ENCODE measurements at regions not wholly inside any gene's neighbourhood (a gene's known extent, or its start where the extent isn't known, plus 50 kb on each side); places are given as distances from the start of the nearest gene placed in this dataset.
A peak's percentile ranks its signal among the peaks of the same experiment; 100 is the strongest.

GRCh38 chr2:144586476-144586875 lies 66.6 kb upstream of the ZEB2 start:
- DNase-seq (ENCODE audit: insufficient read length, low spot score) (no peak), FAIRE-seq (no peak)

- DNase-seq (ENCODE audit: insufficient read length, low spot score) = no peak
- no peak for FAIRE-seq
These were observed 64.0 kb upstream of the ZEB2 start for GRCh38 chr2:144583741-144584453.

- DNase-seq (ENCODE audit: insufficient read length, low spot score) (no peak), FAIRE-seq (no peak)
These were observed 63.4 kb upstream of the ZEB2 start for GRCh38 chr2:144583381-144583729.

GRCh38 chr2:144582651-144583380 lies 62.9 kb upstream of the ZEB2 start:
- FAIRE-seq (peak; percentile 31), DNase-seq (ENCODE audit: insufficient read length, low spot score) (no peak)

DNA sequence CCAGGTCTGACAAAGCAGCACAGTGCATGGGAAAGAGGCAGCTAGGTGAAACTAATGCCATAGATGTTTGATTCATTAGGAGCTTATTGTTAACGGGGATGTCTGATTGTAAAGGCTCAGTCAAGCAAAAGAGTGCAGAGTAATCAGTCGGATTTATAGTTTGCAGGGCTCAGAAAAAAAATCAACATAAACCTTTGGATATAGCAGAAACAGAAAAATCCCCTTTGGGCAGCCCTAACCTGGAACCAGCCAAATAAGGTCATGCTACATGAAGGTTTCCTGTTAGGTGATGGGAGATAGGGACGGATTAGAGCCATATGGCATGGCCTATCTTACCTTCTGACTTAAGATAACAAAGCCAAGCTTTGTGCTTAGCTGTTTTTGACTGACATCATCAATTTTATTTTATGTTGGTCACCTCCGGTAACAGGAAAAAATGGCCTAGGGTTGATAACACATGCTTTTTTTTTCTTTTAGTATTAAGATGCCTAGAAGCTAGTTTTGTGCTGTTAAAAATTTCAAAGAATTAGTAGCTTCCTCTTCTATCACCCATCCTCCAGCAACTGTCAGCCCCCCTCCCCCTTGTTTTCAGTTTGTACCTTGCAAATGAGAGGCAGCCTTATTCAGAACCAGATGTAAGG lies 60.7 kb upstream of the ZEB2 start:
- no peak for FAIRE-seq

GRCh38 chr2:144579556-144579955 lies 59.6 kb upstream of the ZEB2 start:
- DNase-seq (ENCODE audit: insufficient read length, low spot score) = no peak
- FAIRE-seq = no peak

More for the DNA sequence above, 60.7 kb upstream of the ZEB2 start:
- no peak for DNase-seq (ENCODE audit: insufficient read length, low spot score)

DNA sequence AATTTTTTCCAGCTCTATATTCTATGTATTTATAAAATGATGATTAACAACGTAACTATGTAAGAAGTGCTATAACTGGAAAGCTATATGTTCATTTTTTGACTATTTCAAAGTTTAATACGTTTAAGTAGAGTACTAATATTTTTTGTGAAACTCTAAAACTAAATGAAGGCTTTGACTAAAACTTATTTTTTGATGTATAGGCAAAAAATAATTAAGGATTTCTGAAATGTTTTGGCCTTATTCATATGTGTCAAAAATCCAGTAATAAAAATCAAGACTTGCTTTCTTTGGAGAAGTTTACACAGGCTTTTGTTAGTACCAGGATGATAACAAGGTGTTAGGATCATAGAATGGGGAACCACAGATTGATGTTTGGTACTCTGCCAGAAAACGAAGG lies 58.2 kb upstream of the ZEB2 start:
- DNase-seq (ENCODE audit: insufficient read length, low spot score) (no peak), FAIRE-seq (no peak)

DNA sequence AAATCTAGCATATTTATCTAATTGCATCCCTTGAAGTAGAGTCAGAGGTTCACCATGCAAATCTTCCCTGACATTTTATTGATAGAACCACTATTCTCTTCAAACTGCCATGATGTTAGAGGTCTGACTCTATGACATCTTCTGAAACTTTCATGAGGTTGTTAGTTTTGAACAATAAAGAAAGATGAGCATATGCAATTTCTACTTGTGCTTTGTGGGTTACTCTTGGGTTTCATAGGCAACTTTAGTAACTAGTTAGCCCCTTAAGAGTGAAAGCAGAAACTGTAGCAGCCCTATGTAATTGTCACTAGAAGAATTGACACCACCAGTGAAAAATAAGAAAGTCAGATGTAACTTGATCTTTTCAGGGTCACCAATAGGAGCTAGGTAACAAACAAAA lies 53.1 kb upstream of the ZEB2 start:
- no peak for DNase-seq (ENCODE audit: insufficient read length, low spot score)
- FAIRE-seq = no peak

DNA sequence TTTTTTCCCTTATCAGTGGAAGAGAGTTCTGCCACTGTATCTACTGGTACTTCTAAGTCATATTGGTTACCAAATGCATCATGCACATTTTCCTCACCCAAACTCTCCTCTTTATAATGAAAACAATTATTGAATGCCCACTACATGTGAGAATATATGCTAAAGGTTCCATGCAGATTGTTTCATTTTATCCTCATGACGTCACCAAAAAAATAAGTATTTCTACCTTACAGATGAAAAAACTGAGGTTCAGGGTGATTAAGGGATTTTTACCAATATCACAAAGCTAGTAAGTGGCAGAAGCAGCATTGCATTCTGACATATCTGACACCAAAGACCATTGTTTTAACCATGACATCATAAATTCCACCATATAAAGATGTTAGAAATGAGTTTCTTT lies 51.9 kb upstream of the ZEB2 start:
- DNase-seq (ENCODE audit: insufficient read length, low spot score) (no peak), FAIRE-seq (no peak)

- no peak for DNase-seq (ENCODE audit: insufficient read length, low spot score)
These were observed 50.6 kb upstream of the ZEB2 start for GRCh38 chr2:144570566-144570965.

More at GRCh38 chr2:144570566-144570965, 50.6 kb upstream of the ZEB2 start:
- no peak for FAIRE-seq

Measured in HTR-8/SVneo (cell line).